HG02678 (cell line): ENCODE measurements at regions not wholly inside any gene's neighbourhood (a gene's known extent, or its start where the extent isn't known, plus 50 kb on each side); places are given as distances from the start of the nearest gene placed in this dataset.

ENCODE experiments used
- ATAC-seq: cut with Tn5 transposase; IDR thresholded peaks from one replicate; pipeline ENCODE4 v1.9.1; 2021; ENCODE audit warnings: mild to moderate bottlenecking, moderate library complexity; ENCODE audit not compliant: unreplicated experiment

- ATAC-seq = no peak
Observed at GRCh38 chr3:72594615-72595215, 253.5 kb downstream of the SHQ1 start.

- no peak for ATAC-seq
Observed at GRCh38 chr3:72593881-72594397, 254.3 kb downstream of the SHQ1 start.

GRCh38 chr3:72591522-72592421, 256.5 kb downstream of the SHQ1 start:
- ATAC-seq = no peak

GRCh38 chr3:72590732-72591221, 257.5 kb downstream of the SHQ1 start:
- ATAC-seq = no peak

- ATAC-seq = no peak
Observed at GRCh38 chr3:72587282-72587681, 261.0 kb downstream of the SHQ1 start.

- ATAC-seq = no peak
Observed at GRCh38 chr3:72586694-72587093, 261.6 kb downstream of the SHQ1 start.

- ATAC-seq = no peak
Observed at GRCh38 chr3:72585966-72586365, 262.3 kb downstream of the SHQ1 start.

GRCh38 chr3:72584262-72584661, 264.0 kb downstream of the SHQ1 start:
- ATAC-seq = no peak

GRCh38 chr3:72582963-72583362, 265.3 kb downstream of the SHQ1 start:
- ATAC-seq = no peak

- ATAC-seq = peak; percentile 98
Observed at GRCh38 chr3:72582211-72582878, 265.9 kb downstream of the SHQ1 start.

GRCh38 chr3:72580900-72581299, 267.3 kb downstream of the SHQ1 start:
- no peak for ATAC-seq

- no peak for ATAC-seq
Observed at GRCh38 chr3:72580246-72580756, 267.9 kb downstream of the SHQ1 start.

- no peak for ATAC-seq
Observed at GRCh38 chr3:72579581-72580245, 268.5 kb downstream of the SHQ1 start.

- ATAC-seq = no peak
Observed at GRCh38 chr3:72579191-72579580, 269.1 kb downstream of the SHQ1 start.

GRCh38 chr3:72577190-72577589, 271.1 kb downstream of the SHQ1 start:
- ATAC-seq = no peak

- no peak for ATAC-seq
Observed at GRCh38 chr3:72576563-72576962, 271.7 kb downstream of the SHQ1 start.

- no peak for ATAC-seq
Observed at GRCh38 chr3:72574144-72574543, 274.1 kb downstream of the SHQ1 start.

- ATAC-seq = no peak
Observed at GRCh38 chr3:72573051-72573450, 275.2 kb downstream of the SHQ1 start.

GRCh38 chr3:72572489-72573007, 275.7 kb downstream of the SHQ1 start:
- no peak for ATAC-seq

GRCh38 chr3:72571638-72572114, 276.6 kb downstream of the SHQ1 start:
- no peak for ATAC-seq
